ENCODE measurements at regions not wholly inside any gene's neighbourhood (a gene's known extent, or its start where the extent isn't known, plus 50 kb on each side); places are given as distances from the start of the nearest gene placed in this dataset.

GRCh38 chr14:36012621-36013020 lies 163.9 kb downstream of the PTCSC3 start:
- DNase-seq: no peak
- in situ Hi-C loops (cut with HindIII; ENCODE audit: low pct_ligation_motif_present, low sequenced_read_pairs): no loop called here
- Histone ChIP-seq H3K4me3 (ENCODE audit: low read depth, low read length) (no peak overlapping the region), H3K27ac (no peak overlapping the region), H3K36me3 (replicated peaks) (no peaks in the 10 kb centered on the region), H3K27me3 (replicated peaks) (no peaks in the 10 kb centered on the region)
- TF ChIP-seq, protein P1, sequence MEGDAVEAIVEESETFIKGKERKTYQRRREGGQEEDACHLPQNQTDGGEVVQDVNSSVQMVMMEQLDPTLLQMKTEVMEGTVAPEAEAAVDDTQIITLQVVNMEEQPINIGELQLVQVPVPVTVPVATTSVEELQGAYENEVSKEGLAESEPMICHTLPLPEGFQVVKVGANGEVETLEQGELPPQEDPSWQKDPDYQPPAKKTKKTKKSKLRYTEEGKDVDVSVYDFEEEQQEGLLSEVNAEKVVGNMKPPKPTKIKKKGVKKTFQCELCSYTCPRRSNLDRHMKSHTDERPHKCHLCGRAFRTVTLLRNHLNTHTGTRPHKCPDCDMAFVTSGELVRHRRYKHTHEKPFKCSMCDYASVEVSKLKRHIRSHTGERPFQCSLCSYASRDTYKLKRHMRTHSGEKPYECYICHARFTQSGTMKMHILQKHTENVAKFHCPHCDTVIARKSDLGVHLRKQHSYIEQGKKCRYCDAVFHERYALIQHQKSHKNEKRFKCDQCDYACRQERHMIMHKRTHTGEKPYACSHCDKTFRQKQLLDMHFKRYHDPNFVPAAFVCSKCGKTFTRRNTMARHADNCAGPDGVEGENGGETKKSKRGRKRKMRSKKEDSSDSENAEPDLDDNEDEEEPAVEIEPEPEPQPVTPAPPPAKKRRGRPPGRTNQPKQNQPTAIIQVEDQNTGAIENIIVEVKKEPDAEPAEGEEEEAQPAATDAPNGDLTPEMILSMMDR (IDR thresholded peaks at IDR 0.05; ENCODE audit: low read depth, low read length, missing control alignments): no peak

- no peaks in the 10 kb centered on the region for H3K36me3 ChIP-seq (replicated peaks)
- no peaks in the 10 kb centered on the region for H3K27me3 ChIP-seq (replicated peaks)
- TF ChIP-seq, protein P1 (IDR thresholded peaks at IDR 0.05; ENCODE audit: low read depth, low read length, missing control alignments): no peak
- H3K27ac ChIP-seq: no peak overlapping the region
- in situ Hi-C loops (cut with HindIII; ENCODE audit: low pct_ligation_motif_present, low sequenced_read_pairs): no loop called here
- H3K4me3 ChIP-seq (ENCODE audit: low read depth, low read length): no peak overlapping the region
- DNase-seq: no peak
Measured at GRCh38 chr14:36009643-36010042, 166.9 kb downstream of the PTCSC3 start.

- Histone ChIP-seq H3K27ac (no peak overlapping the region), H3K27me3 (replicated peaks) (no peaks in the 10 kb centered on the region), H3K4me3 (ENCODE audit: low read depth, low read length) (no peak overlapping the region), H3K36me3 (replicated peaks) (no peaks in the 10 kb centered on the region)
- TF ChIP-seq, protein P1 (IDR thresholded peaks at IDR 0.05; ENCODE audit: low read depth, low read length, missing control alignments): no peak
- DNase-seq: no peak
- in situ Hi-C loops (cut with HindIII; ENCODE audit: low pct_ligation_motif_present, low sequenced_read_pairs): no loop called here
Measured at GRCh38 chr14:36006623-36007022, 169.9 kb downstream of the PTCSC3 start.

DNA sequence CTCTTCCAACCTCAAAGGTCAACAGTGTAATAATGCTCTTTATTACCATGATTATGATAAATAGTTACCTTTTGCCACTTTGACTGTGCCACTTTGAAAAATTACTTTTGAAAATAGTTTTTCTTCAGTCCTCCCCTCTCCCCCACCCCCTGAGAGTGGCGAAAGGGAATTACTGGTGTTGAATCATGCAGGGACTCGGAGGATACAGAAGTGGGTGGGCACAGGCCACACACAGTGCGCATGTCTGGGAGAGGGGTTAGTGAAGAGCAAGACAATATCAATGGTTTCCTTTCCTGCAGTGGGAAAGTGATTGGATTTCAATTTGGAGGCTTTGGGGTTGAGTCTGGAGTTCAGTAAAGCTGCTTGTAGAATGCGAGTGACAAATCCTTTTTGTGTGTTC lies 170.9 kb downstream of the PTCSC3 start:
- no peaks in the 10 kb centered on the region for H3K27me3 ChIP-seq (replicated peaks)
- no peak for DNase-seq
- no peak overlapping the region for H3K27ac ChIP-seq
- in situ Hi-C loops (cut with HindIII; ENCODE audit: low pct_ligation_motif_present, low sequenced_read_pairs): no loop called here
- no peak overlapping the region for H3K4me3 ChIP-seq (ENCODE audit: low read depth, low read length)
- H3K36me3 ChIP-seq (replicated peaks): no peaks in the 10 kb centered on the region
- TF ChIP-seq, protein P1 (IDR thresholded peaks at IDR 0.05; ENCODE audit: low read depth, low read length, missing control alignments): no peak

DNA sequence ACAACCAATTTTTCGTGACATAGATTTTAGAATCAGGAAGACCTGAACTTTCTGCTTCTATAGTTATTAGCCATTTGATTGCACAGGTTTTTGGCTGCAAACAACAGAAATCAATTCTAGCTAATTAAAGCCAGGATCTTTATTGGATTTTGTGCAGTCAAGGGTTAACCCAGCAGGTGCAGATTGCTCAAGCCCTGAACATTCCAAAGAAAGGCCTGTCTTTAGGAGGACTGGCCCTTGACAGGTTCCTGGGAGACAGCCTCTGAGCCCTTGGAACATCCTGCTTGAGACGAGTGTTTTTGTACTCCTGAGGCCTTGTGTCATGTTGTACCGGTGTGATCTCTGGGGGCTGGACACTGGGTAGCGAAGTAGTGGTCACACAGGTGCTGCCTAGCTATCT lies 174.6 kb downstream of the PTCSC3 start:
- in situ Hi-C loops (cut with HindIII; ENCODE audit: low pct_ligation_motif_present, low sequenced_read_pairs): no loop called here
- no peaks in the 10 kb centered on the region for H3K36me3 ChIP-seq (replicated peaks)
- H3K27ac ChIP-seq: no peak overlapping the region
- no peak overlapping the region for H3K4me3 ChIP-seq (ENCODE audit: low read depth, low read length)
- no peaks in the 10 kb centered on the region for H3K27me3 ChIP-seq (replicated peaks)
- no peak for DNase-seq
- TF ChIP-seq, protein P1 (IDR thresholded peaks at IDR 0.05; ENCODE audit: low read depth, low read length, missing control alignments): no peak

- TF ChIP-seq, protein P1 (IDR thresholded peaks at IDR 0.05; ENCODE audit: low read depth, low read length, missing control alignments): no peak
- H3K27me3 ChIP-seq (replicated peaks): no peaks in the 10 kb centered on the region
- in situ Hi-C loops (cut with HindIII; ENCODE audit: low pct_ligation_motif_present, low sequenced_read_pairs): no loop called here
- no peaks in the 10 kb centered on the region for H3K36me3 ChIP-seq (replicated peaks)
- no peak overlapping the region for H3K27ac ChIP-seq
- no peak overlapping the region for H3K4me3 ChIP-seq (ENCODE audit: low read depth, low read length)
- DNase-seq: no peak
Measured at GRCh38 chr14:35999294-35999693, 173.2 kb downstream of the BRMS1L start.

Data from brain microvascular endothelial cell (primary cell).